Hepatocyte (in vitro differentiated cells): ENCODE measurements at regions not wholly inside any gene's neighbourhood (a gene's known extent, or its start where the extent isn't known, plus 50 kb on each side); places are given as distances from the start of the nearest gene placed in this dataset.

Source experiments
- DNase-seq: peaks from one replicate; pipeline ENCODE4 v3.0.0-alpha.2; 2016; ENCODE audit warnings: low spot score
- H2AFZ ChIP-seq: fragments of 200-600 bp; sonication (generic); 2 replicates; pipeline ENCODE4 v1.6.0; 2016; ENCODE audit warnings: antibody characterized with exemption, mild to moderate bottlenecking
- H3K27ac ChIP-seq: fragments of 200-600 bp; sonication (generic); 2 replicates; pipeline ENCODE4 v1.5.1; 2016; ENCODE audit warnings: mild to moderate bottlenecking
- H3K27me3 ChIP-seq: fragments of 200-600 bp; sonication (generic); 2 replicates; pipeline ENCODE4 v1.6.1; 2016
- H3K36me3 ChIP-seq: fragments of 200-600 bp; sonication (generic); replicated peaks from 2 replicates; pipeline ENCODE4 v1.5.1; 2016; ENCODE audit warnings: low read depth; ENCODE audit not compliant: insufficient read depth
- H3K4me1 ChIP-seq: fragments of 200-600 bp; sonication (generic); 2 replicates; pipeline ENCODE4 v1.5.1; 2016; ENCODE audit warnings: mild to moderate bottlenecking, moderate library complexity; ENCODE audit not compliant: insufficient read depth
- H3K4me2 ChIP-seq: fragments of 200-600 bp; sonication (generic); 2 replicates; pipeline ENCODE4 v1.6.0; 2016
- H3K4me3 ChIP-seq: fragments of 200-600 bp; sonication (generic); 2 replicates; pipeline ENCODE4 v1.5.1; 2016; ENCODE audit warnings: mild to moderate bottlenecking
- H3K79me2 ChIP-seq: fragments of 200-600 bp; sonication (generic); 2 replicates; pipeline ENCODE4 v1.6.0; 2017; ENCODE audit warnings: mild to moderate bottlenecking
- H3K9me2 ChIP-seq: fragments of 200-600 bp; sonication (generic); replicated peaks from 2 replicates; pipeline ENCODE4 v1.6.0; 2017; ENCODE audit warnings: mild to moderate bottlenecking; ENCODE audit not compliant: insufficient read depth
- H3K9me3 ChIP-seq: fragments of 200-600 bp; sonication (generic); 2 replicates; pipeline ENCODE4 v1.5.1; 2016; ENCODE audit warnings: low read depth, mild to moderate bottlenecking
- H4K20me1 ChIP-seq: fragments of 200-600 bp; sonication (generic); 2 replicates; pipeline ENCODE4 v1.6.0; 2016; ENCODE audit warnings: mild to moderate bottlenecking; ENCODE audit not compliant: insufficient read depth, poor library complexity, severe bottlenecking
- CTCF ChIP-seq: fragments of 200-600 bp; sonication (generic); IDR thresholded peaks from 2 replicates; pipeline ENCODE4 v1.5.1; 2016; ENCODE audit warnings: antibody characterized with exemption, mild to moderate bottlenecking; ENCODE audit not compliant: poor library complexity
- EZH2 ChIP-seq: fragments of 200-600 bp; sonication (generic); IDR thresholded peaks from 2 replicates; pipeline ENCODE4 v1.6.1; 2016; ENCODE audit warnings: antibody characterized with exemption, mild to moderate bottlenecking, borderline replicate concordance
- EZH2phosphoT487 ChIP-seq: fragments of 200-600 bp; sonication (generic); IDR thresholded peaks from one replicate; pipeline ENCODE4 v1.6.1; 2018; ENCODE audit warnings: antibody characterized with exemption, mild to moderate bottlenecking, low read depth, moderate library complexity; ENCODE audit not compliant: unreplicated experiment, severe bottlenecking
- WGBS: methylation state at CpG from one replicate; pipeline ENCODE4 v1.1.6; 2016; ENCODE audit warnings: low lambda C conversion rate; ENCODE audit errors: missing lambda C conversion rate; 5-methylcytosine and 5-hydroxymethylcytosine counted together

GRCh38 chr1:192445839-192446489 is 129.2 kb downstream of the RGS21 start:
- Histone ChIP-seq H3K27ac (no peak overlapping the region), H3K9me2 (no peaks in the 10 kb centered on the region), H3K4me3 (no peak overlapping the region), H3K79me2 (no peaks in the 10 kb centered on the region), H2AFZ (no peak overlapping the region), H4K20me1 (no peaks in the 10 kb centered on the region), H3K36me3 (no peaks in the 10 kb centered on the region), H3K27me3 (no peaks in the 10 kb centered on the region), H3K4me1 (no peaks in the 10 kb centered on the region), H3K9me3 (no peaks in the 10 kb centered on the region), H3K4me2 (peak overlapping the region; percentile 41)
- peak; percentile 93 for TF ChIP-seq CTCF
- no peak for TF ChIP-seq EZH2phosphoT487
- no peak for TF ChIP-seq EZH2
- 17% methylated on average over 7 of the region's 7 CpGs for WGBS
- DNase-seq = peak; percentile 66

GRCh38 chr1:192448026-192448578 is 127.5 kb upstream of the RGS1 start:
- Histone ChIP-seq H3K27me3 (no peaks in the 10 kb centered on the region), H3K36me3 (no peaks in the 10 kb centered on the region), H3K9me2 (no peaks in the 10 kb centered on the region), H3K4me2 (no peak overlapping the region), H3K27ac (no peak overlapping the region), H4K20me1 (no peaks in the 10 kb centered on the region), H2AFZ (no peak overlapping the region), H3K79me2 (no peaks in the 10 kb centered on the region), H3K4me1 (no peaks in the 10 kb centered on the region), H3K4me3 (no peak overlapping the region), H3K9me3 (no peaks in the 10 kb centered on the region)
- no peak for DNase-seq
- TF ChIP-seq CTCF (no peak), EZH2phosphoT487 (no peak), EZH2 (no peak)

- Histone ChIP-seq H3K4me2 (no peak overlapping the region), H3K9me2 (no peaks in the 10 kb centered on the region), H3K9me3 (no peaks in the 10 kb centered on the region), H3K79me2 (no peaks in the 10 kb centered on the region), H2AFZ (no peak overlapping the region), H3K4me1 (no peaks in the 10 kb centered on the region), H3K27me3 (no peaks in the 10 kb centered on the region), H3K36me3 (no peaks in the 10 kb centered on the region), H3K27ac (no peak overlapping the region), H4K20me1 (no peaks in the 10 kb centered on the region), H3K4me3 (no peak overlapping the region)
- TF ChIP-seq CTCF (no peak), EZH2phosphoT487 (no peak), EZH2 (no peak)
- no peak for DNase-seq
- 60% methylated on average over 8 of the region's 8 CpGs for WGBS
Observed at GRCh38 chr1:192453360-192453992, 122.1 kb upstream of the RGS1 start.
